Stomach (tissue), 8 donors: ENCODE measurements at regions not wholly inside any gene's neighbourhood (a gene's known extent, or its start where the extent isn't known, plus 50 kb on each side); places are given as distances from the start of the nearest gene placed in this dataset.

ENCODE experiments used
- DNase-seq, 2 donors: peaks; one replicate each; pipeline versions ENCODE4 v3.0.0 to v3.0.0-alpha.2; 2013 to 2019
- H3K27ac ChIP-seq, 5 donors: fragments of 200-600 bp in 4 of 5; sonication (generic) in 4 of 5; one replicate each; pipeline ENCODE4 v1.5.1; 2013 to 2019; ENCODE audit warnings: mild to moderate bottlenecking in 1 of 5, moderate library complexity in 1 of 5
- H3K27me3 ChIP-seq, 3 donors: fragments of 200-600 bp; sonication (generic); one replicate each; pipeline ENCODE4 v1.5.1; 2017 to 2019; ENCODE audit warnings: mixed run types in 1 of 3
- H3K36me3 ChIP-seq, 4 donors: fragments of 200-600 bp; sonication (generic); 1 replicate in 3 of 4; 2 replicates in 1 of 4; pipeline ENCODE4 v1.5.1; 2016 to 2019
- H3K4me1 ChIP-seq, 4 donors: fragments of 200-600 bp; sonication (generic); one replicate each; pipeline ENCODE4 v1.5.1; 2016 to 2019
- H3K4me3 ChIP-seq, 4 donors: fragments of 200-600 bp; sonication (generic) in 3 of 4; one replicate each; pipeline ENCODE4 v1.5.1; 2016 to 2019; ENCODE audit warnings: mild to moderate bottlenecking in 1 of 4
- H3K9me3 ChIP-seq, 4 donors: fragments of 200-600 bp; sonication (generic); one replicate each; pipeline ENCODE4 v1.5.1; 2016 to 2019
- CTCF ChIP-seq, 7 experiments: fragments of 450-650 bp in 4 of 7; fragments of 200-600 bp in 3 of 7; sonication (generic) in 3 of 7; IDR thresholded peaks; one replicate each; pipeline ENCODE4 v1.5.1; 2016 to 2019; ENCODE audit warnings: antibody characterized with exemption in 7 of 7, control low read depth in 2 of 7, mild to moderate bottlenecking in 1 of 7
- EP300 ChIP-seq: sonication (generic); formaldehyde crosslinking; IDR thresholded peaks from one replicate; pipeline ENCODE4 v1.6.1; 2017; ENCODE audit warnings: antibody characterized with exemption
- POLR2A ChIP-seq, 4 donors: fragments of 450-650 bp; IDR thresholded peaks; one replicate each; pipeline ENCODE4 v1.6.1; 2016; ENCODE audit warnings: antibody characterized with exemption in 4 of 4, control low read depth in 2 of 4, mild to moderate bottlenecking in 1 of 4, moderate library complexity in 1 of 4
- POLR2AphosphoS5 ChIP-seq, 3 donors: sonication (generic); formaldehyde crosslinking; IDR thresholded peaks; one replicate each; pipeline ENCODE4 v1.6.1; 2016; ENCODE audit warnings: antibody characterized with exemption in 3 of 3
- WGBS, 5 donors: extraction: QIAGEN DNeasy Blood & Tissue Kit in 3 of 5; methylation state at CpG; one replicate each; pipeline versions ENCODE4 v1.1.5 to v1.1.7; 2013 to 2018; 5-methylcytosine and 5-hydroxymethylcytosine counted together
- intact Hi-C: fragments of 100-400 bp; cut with DNase I; formaldehyde crosslinking; loops from one replicate; pipeline ENCODE4 v1.15.1; 2023; ENCODE audit warnings: low total_unique reads
- donor health status: healthy with polysubstance abuse.
- donor health status: Bipolar disorder and iron deficiency.
- donor health status: healthy.

GRCh38 chr20:7272512-7272911, 505.0 kb downstream of the BMP2 start:
- Histone ChIP-seq H3K4me1 (no peaks in the 10 kb centered on the region), H3K4me3 (no peak overlapping the region), H3K27ac (no peak overlapping the region), H3K9me3 (no peaks in the 10 kb centered on the region), H3K27me3 (no peaks in the 10 kb centered on the region), H3K36me3 (no peaks in the 10 kb centered on the region)
- intact Hi-C loops = no loop called here
- DNase-seq = peak in 1 of 2 donors; percentile 28
- TF ChIP-seq POLR2AphosphoS5 (IDR thresholded peaks at IDR 0.05) (no peak), POLR2A (IDR thresholded peaks at IDR 0.05) (no peak), EP300 (no peak), CTCF (IDR thresholded peaks at IDR 0.05) (no peak)
- 27 to 67% (median 63%) methylated on average over 1 of the region's 1 CpG for WGBS, 5 donors

GRCh38 chr20:7274870-7275269, 507.4 kb downstream of the BMP2 start:
- H3K9me3 ChIP-seq = no peaks in the 10 kb centered on the region
- H3K4me3 ChIP-seq = no peak overlapping the region
- no peaks in the 10 kb centered on the region for H3K36me3 ChIP-seq
- TF ChIP-seq POLR2A (IDR thresholded peaks at IDR 0.05) (no peak), EP300 (no peak), CTCF (IDR thresholded peaks at IDR 0.05) (no peak), POLR2AphosphoS5 (IDR thresholded peaks at IDR 0.05) (no peak)
- no peaks in the 10 kb centered on the region for H3K27me3 ChIP-seq
- intact Hi-C loops = no loop called here
- no peak for DNase-seq
- H3K4me1 ChIP-seq = no peaks in the 10 kb centered on the region
- no peak overlapping the region for H3K27ac ChIP-seq

GRCh38 chr20:7275645-7276237, 508.3 kb downstream of the BMP2 start:
- H3K27me3 ChIP-seq = no peaks in the 10 kb centered on the region
- WGBS, 5 donors = 77 to 85% (median 82%) methylated on average over 3 of the region's 3 CpGs
- TF ChIP-seq POLR2A (IDR thresholded peaks at IDR 0.05) (no peak), POLR2AphosphoS5 (IDR thresholded peaks at IDR 0.05) (no peak), CTCF (IDR thresholded peaks at IDR 0.05) (no peak), EP300 (no peak)
- DNase-seq = no peak
- no peaks in the 10 kb centered on the region for H3K36me3 ChIP-seq
- no peaks in the 10 kb centered on the region for H3K4me1 ChIP-seq
- H3K4me3 ChIP-seq = no peak overlapping the region
- intact Hi-C loops = no loop called here
- no peaks in the 10 kb centered on the region for H3K9me3 ChIP-seq
- no peak overlapping the region for H3K27ac ChIP-seq

GRCh38 chr20:7285918-7286556, 518.6 kb downstream of the BMP2 start:
- no peak for TF ChIP-seq POLR2A (IDR thresholded peaks at IDR 0.05)
- TF ChIP-seq EP300 = no peak
- TF ChIP-seq POLR2AphosphoS5 (IDR thresholded peaks at IDR 0.05) = no peak
- TF ChIP-seq CTCF (IDR thresholded peaks at IDR 0.05) = peak in 5 of 7 experiments; percentile 53 to 81 (median 69)
- WGBS, 5 donors = 17 to 20% (median 19%) methylated on average over 9 of the region's 9 CpGs
- Histone ChIP-seq H3K27ac (no peak overlapping the region), H3K4me3 (no peak overlapping the region), H3K9me3 (no peaks in the 10 kb centered on the region), H3K4me1 (no peaks in the 10 kb centered on the region), H3K27me3 (peaks cover 0 to 8% (median 0%) of the 10 kb centered on the region in 3 donors), H3K36me3 (no peaks in the 10 kb centered on the region)
- intact Hi-C loops = no loop called here
- DNase-seq = peak; percentile 79 to 95
